ENCODE measurements at regions not wholly inside any gene's neighbourhood (a gene's known extent, or its start where the extent isn't known, plus 50 kb on each side); places are given as distances from the start of the nearest gene placed in this dataset.

GRCh38 chr13:54034047-54034446 lies 1005.4 kb downstream of the OLFM4 start:
- TF ChIP-seq TAF1 (IDR thresholded peaks at IDR 0.05; ENCODE audit: low read depth, low read length) (no peak), POLR2A (IDR thresholded peaks at IDR 0.05; ENCODE audit: low read depth, low read length) (no peak), POU2F2 (IDR thresholded peaks at IDR 0.05; ENCODE audit: low read depth, low read length) (no peak)
